Esophagus muscularis mucosa (tissue), 4 donors: ENCODE measurements at regions not wholly inside any gene's neighbourhood (a gene's known extent, or its start where the extent isn't known, plus 50 kb on each side); places are given as distances from the start of the nearest gene placed in this dataset.

Experiments
- DNase-seq: peaks from one replicate; pipeline ENCODE4 v3.0.0-alpha.2; 2017; ENCODE audit errors: extremely low spot score
- H3K27ac ChIP-seq, 4 donors: fragments of 200-600 bp; sonication (generic); replicated peaks in 1 of 4; 1 replicate in 3 of 4; 2 replicates in 1 of 4; pipeline ENCODE4 v1.5.1; 2016 to 2019; ENCODE audit warnings: mild to moderate bottlenecking in 1 of 4
- H3K27me3 ChIP-seq, 4 donors: fragments of 200-600 bp; sonication (generic); one replicate each; pipeline versions ENCODE4 v1.5.1 to v1.6.0; 2016 to 2019
- H3K36me3 ChIP-seq, 4 donors: fragments of 200-600 bp; sonication (generic); one replicate each; pipeline ENCODE4 v1.5.1; 2016 to 2019
- H3K4me1 ChIP-seq, 4 donors: fragments of 200-600 bp; sonication (generic); one replicate each; pipeline ENCODE4 v1.5.1; 2016 to 2019
- H3K4me3 ChIP-seq, 4 donors: fragments of 200-600 bp; sonication (generic); 1 replicate in 2 of 4; 2 replicates in 2 of 4; pipeline ENCODE4 v1.5.1; 2016 to 2019; ENCODE audit warnings: mild to moderate bottlenecking in 4 of 4, moderate library complexity in 1 of 4
- H3K9me3 ChIP-seq, 4 donors: fragments of 200-600 bp; sonication (generic); 1 replicate in 3 of 4; 2 replicates in 1 of 4; pipeline ENCODE4 v1.5.1; 2016 to 2019
- EP300 ChIP-seq: sonication (generic); formaldehyde crosslinking; IDR thresholded peaks from one replicate; pipeline ENCODE4 v1.6.1; 2017; ENCODE audit warnings: antibody characterized with exemption
- POLR2A ChIP-seq: fragments of 450-650 bp; IDR thresholded peaks from one replicate; pipeline ENCODE4 v1.6.1; 2017; ENCODE audit warnings: antibody characterized with exemption, moderate library complexity, mild to moderate bottlenecking, low read depth
- POLR2AphosphoS5 ChIP-seq, 2 donors: sonication (generic); formaldehyde crosslinking; IDR thresholded peaks; one replicate each; pipeline ENCODE4 v1.6.1; 2017; ENCODE audit warnings: antibody characterized with exemption in 2 of 2
- WGBS: methylation state at CpG from one replicate; pipeline ENCODE4 v1.1.5; 2018; 5-methylcytosine and 5-hydroxymethylcytosine counted together
- intact Hi-C: fragments of 100-400 bp; cut with DNase I; formaldehyde crosslinking; loops from one replicate; pipeline ENCODE4 v1.15.1; 2023
- TF ChIP-seq, protein P1 (sequence below), 3 experiments: fragments of 200-600 bp in 2 of 3; fragments of 450-650 bp in 1 of 3; sonication (generic) in 2 of 3; IDR thresholded peaks; one replicate each; pipeline ENCODE4 v1.5.1; 2017 to 2019; ENCODE audit warnings: antibody characterized with exemption in 3 of 3, mild to moderate bottlenecking in 2 of 3, moderate library complexity in 1 of 3

DNA sequence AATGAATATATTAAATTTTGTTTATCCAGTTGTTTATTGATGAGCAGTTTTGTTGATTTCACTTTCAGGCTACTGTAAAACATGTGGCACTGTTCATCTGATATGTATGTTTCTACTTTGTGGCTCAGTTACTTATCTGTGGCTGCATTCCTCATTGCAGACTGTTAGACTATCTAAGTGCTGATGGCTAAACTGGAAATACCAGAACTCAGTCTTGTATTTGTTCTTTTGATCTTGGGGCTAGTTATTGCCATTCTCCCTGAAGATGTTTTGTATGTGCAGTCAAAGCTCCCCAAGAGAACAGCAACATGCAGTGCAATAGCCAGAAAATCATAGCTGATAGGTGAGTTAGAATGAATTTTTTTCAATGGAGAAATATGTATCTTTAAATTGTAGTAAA is 162.2 kb downstream of the GADD45G start:
- peaks cover 0 to 5% (median 0%) of the 10 kb centered on the region in 4 donors for H3K4me1 ChIP-seq
- no peaks in the 10 kb centered on the region for H3K9me3 ChIP-seq
- intact Hi-C loops: no loop called here
- no peak overlapping the region for H3K4me3 ChIP-seq
- no peaks in the 10 kb centered on the region for H3K36me3 ChIP-seq
- no peak for DNase-seq
- H3K27ac ChIP-seq: no peak overlapping the region
- TF ChIP-seq POLR2AphosphoS5 (IDR thresholded peaks at IDR 0.05) (no peak), POLR2A (no peak), EP300 (no peak)
- TF ChIP-seq, protein P1, sequence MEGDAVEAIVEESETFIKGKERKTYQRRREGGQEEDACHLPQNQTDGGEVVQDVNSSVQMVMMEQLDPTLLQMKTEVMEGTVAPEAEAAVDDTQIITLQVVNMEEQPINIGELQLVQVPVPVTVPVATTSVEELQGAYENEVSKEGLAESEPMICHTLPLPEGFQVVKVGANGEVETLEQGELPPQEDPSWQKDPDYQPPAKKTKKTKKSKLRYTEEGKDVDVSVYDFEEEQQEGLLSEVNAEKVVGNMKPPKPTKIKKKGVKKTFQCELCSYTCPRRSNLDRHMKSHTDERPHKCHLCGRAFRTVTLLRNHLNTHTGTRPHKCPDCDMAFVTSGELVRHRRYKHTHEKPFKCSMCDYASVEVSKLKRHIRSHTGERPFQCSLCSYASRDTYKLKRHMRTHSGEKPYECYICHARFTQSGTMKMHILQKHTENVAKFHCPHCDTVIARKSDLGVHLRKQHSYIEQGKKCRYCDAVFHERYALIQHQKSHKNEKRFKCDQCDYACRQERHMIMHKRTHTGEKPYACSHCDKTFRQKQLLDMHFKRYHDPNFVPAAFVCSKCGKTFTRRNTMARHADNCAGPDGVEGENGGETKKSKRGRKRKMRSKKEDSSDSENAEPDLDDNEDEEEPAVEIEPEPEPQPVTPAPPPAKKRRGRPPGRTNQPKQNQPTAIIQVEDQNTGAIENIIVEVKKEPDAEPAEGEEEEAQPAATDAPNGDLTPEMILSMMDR (IDR thresholded peaks at IDR 0.05): no peak
- H3K27me3 ChIP-seq: no peaks in the 10 kb centered on the region

DNA sequence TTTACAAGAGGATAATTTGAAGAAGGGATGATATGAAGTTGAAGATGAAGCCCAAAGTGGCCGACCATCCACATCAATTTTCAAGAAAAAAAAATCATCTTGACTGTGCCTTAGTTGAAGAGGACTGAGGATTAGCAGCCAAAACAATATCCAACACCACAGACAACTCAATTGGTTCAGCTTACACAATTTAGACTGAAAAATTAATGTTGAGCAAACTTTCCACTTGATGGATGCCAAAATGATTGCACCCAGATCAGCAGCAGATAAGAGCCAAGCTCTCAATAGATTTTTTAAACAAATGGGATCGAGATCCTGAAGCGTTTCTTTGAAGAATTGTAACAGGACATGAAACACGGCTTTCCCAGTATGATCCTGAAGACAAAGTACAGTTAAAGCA is 163.2 kb downstream of the GADD45G start:
- Histone ChIP-seq H3K4me1 (peaks cover 0 to 5% (median 0%) of the 10 kb centered on the region in 4 donors), H3K4me3 (no peak overlapping the region), H3K27me3 (no peaks in the 10 kb centered on the region), H3K27ac (no peak overlapping the region), H3K36me3 (no peaks in the 10 kb centered on the region), H3K9me3 (no peaks in the 10 kb centered on the region)
- DNase-seq: no peak
- 79% methylated on average over 4 of the region's 4 CpGs for WGBS
- intact Hi-C loops: no loop called here
- no peak for TF ChIP-seq EP300
- no peak for TF ChIP-seq POLR2A
- no peak for TF ChIP-seq POLR2AphosphoS5 (IDR thresholded peaks at IDR 0.05)
- TF ChIP-seq, protein P1 (IDR thresholded peaks at IDR 0.05): no peak

DNA sequence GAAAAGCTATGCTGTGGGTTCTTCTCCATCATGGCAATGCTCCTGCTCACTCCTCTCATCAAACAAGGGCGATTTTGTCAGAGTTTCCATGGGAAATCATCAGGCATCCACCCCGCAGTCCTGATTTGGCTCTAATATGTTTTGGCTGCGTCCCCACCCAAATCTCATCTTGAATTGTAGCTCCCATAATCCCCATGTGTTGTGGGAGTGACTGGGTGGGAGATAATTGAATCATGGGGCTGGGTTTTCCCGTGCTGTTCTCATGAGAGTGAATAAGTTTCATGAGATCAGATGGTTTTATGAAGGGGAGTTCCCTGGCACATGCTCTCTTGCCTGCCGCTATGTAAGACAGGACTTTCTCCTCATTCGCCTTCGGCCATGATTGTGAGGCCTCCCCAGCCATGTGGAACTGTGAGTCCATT is 163.8 kb downstream of the GADD45G start:
- TF ChIP-seq POLR2AphosphoS5 (IDR thresholded peaks at IDR 0.05) (no peak), POLR2A (no peak), EP300 (no peak)
- TF ChIP-seq, protein P1 (IDR thresholded peaks at IDR 0.05): no peak
- H3K27ac ChIP-seq: no peak overlapping the region
- no peaks in the 10 kb centered on the region for H3K9me3 ChIP-seq
- no peaks in the 10 kb centered on the region for H3K36me3 ChIP-seq
- peaks cover 0 to 5% (median 0%) of the 10 kb centered on the region in 4 donors for H3K4me1 ChIP-seq
- no peak overlapping the region for H3K4me3 ChIP-seq
- intact Hi-C loops: no loop called here
- no peaks in the 10 kb centered on the region for H3K27me3 ChIP-seq
- WGBS: 79% methylated on average over 7 of the region's 7 CpGs
- DNase-seq: no peak

DNA sequence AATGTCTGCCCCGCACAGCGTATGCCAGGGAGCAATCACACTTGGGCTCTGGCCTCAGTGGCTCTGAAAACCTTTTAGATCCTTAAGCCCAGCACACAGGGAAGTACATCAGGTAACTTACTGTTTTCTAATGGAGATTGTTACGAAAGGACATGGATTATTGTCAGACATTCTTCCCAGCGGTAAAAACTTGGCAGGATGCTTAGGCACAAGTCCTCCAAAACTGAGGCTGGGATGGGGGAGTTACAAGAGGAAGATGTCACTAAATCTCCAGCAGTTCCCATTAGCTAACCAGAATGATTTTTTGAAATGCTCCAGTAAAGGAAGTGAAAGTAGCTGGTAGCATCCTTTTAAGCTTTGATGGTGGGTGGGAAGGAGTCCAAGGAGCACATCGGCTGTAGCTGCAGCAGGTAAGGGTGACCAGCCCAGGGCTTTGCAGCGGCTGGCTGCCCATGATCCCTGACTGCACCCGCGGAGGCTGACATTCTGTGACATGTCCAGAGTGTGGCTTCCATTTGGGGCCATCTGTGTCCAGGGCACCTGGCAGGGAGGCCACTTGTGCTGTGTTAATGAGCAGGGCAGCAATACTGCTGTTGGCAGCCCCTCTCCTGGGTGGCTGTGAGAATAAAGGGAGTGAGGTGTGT is 165.8 kb downstream of the GADD45G start:
- intact Hi-C loops: no loop called here
- no peaks in the 10 kb centered on the region for H3K27me3 ChIP-seq
- 75% methylated on average over 7 of the region's 8 CpGs for WGBS

More for the DNA sequence above, 165.8 kb downstream of the GADD45G start:
- Histone ChIP-seq H3K27ac (no peak overlapping the region), H3K4me3 (no peak overlapping the region), H3K4me1 (peaks cover 0 to 5% (median 0%) of the 10 kb centered on the region in 4 donors), H3K36me3 (no peaks in the 10 kb centered on the region), H3K9me3 (no peaks in the 10 kb centered on the region)
- TF ChIP-seq POLR2A (no peak), EP300 (no peak), POLR2AphosphoS5 (IDR thresholded peaks at IDR 0.05) (no peak)
- TF ChIP-seq, protein P1 (IDR thresholded peaks at IDR 0.05): no peak
- no peak for DNase-seq
